H1 (cell line): ENCODE measurements at regions not wholly inside any gene's neighbourhood (a gene's known extent, or its start where the extent isn't known, plus 50 kb on each side); places are given as distances from the start of the nearest gene placed in this dataset.

ENCODE experiments used
- CTCF ChIA-PET: fragments of 300-600 bp; sonication (Branson Sonifier 250); formaldehyde crosslinking; loops from one replicate; lab custom pipeline; 2021; ENCODE audit not compliant: partially characterized antibody; lab: Charles Lee
- POLR2A ChIA-PET: fragments of 300-600 bp; sonication (Branson Sonifier 250); formaldehyde crosslinking; loops from one replicate; lab custom pipeline; 2021; ENCODE audit warnings: inconsistent platforms; ENCODE audit not compliant: partially characterized antibody; lab: Charles Lee
- DNase-seq, 2 experiments: peaks; one replicate each; pipeline versions ENCODE4 v3.0.0 to v3.0.0-alpha.2; 2010 to 2022; ENCODE audit warnings: low spot score in 2 of 2, low read depth in 1 of 2, mixed read lengths in 1 of 2
- FAIRE-seq: peaks from 2 replicates; lab custom pipeline; 2011; peaks lifted over from hg19 to GRCh38; lab: Jason Lieb, UNC
- H2AFZ ChIP-seq: 2 replicates; pipeline ENCODE4 v1.8.1; 2012; ENCODE audit warnings: low read length, inconsistent platforms
- H2AK5ac ChIP-seq: 2 replicates; pipeline ENCODE4 v1.6.1; 2013; ENCODE audit warnings: low read depth, low read length
- H2BK120ac ChIP-seq: replicated peaks from 2 replicates; pipeline ENCODE3; 2013; ENCODE audit warnings: low read depth, low read length, inconsistent platforms
- H2BK12ac ChIP-seq: 2 replicates; pipeline ENCODE4 v1.6.1; 2013; ENCODE audit warnings: low read depth, low read length
- H2BK15ac ChIP-seq: 2 replicates; pipeline ENCODE4 v1.6.1; 2013; ENCODE audit warnings: low read length
- H2BK20ac ChIP-seq: 2 replicates; pipeline ENCODE4 v1.6.1; 2013; ENCODE audit warnings: low read length
- H2BK5ac ChIP-seq: 2 replicates; pipeline ENCODE4 v1.6.1; 2013; ENCODE audit warnings: low read depth, low read length
- H3K14ac ChIP-seq: 2 replicates; pipeline ENCODE4 v1.6.1; 2013; ENCODE audit warnings: inconsistent platforms; ENCODE audit not compliant: insufficient read length
- H3K18ac ChIP-seq: 2 replicates; pipeline ENCODE4 v1.6.1; 2013; ENCODE audit warnings: low read length; ENCODE audit errors: extremely low read depth
- H3K23ac ChIP-seq: 2 replicates; pipeline ENCODE4 v1.6.1; 2013; ENCODE audit warnings: inconsistent platforms; ENCODE audit not compliant: insufficient read length
- H3K23me2 ChIP-seq: 2 replicates; pipeline ENCODE4 v1.6.1; 2013; ENCODE audit warnings: low read depth, low read length
- H3K27ac ChIP-seq: 2 replicates; pipeline ENCODE4 v1.6.1; 2011; ENCODE audit warnings: low read depth, low read length, inconsistent platforms
- H3K27me3 ChIP-seq, 4 experiments: replicated peaks in 1 of 4; 1 replicate in 1 of 4; 2 replicates in 3 of 4; pipeline versions ENCODE4 v1.6.1 to v1.8.1; 2011 to 2013; ENCODE audit warnings: low read length in 3 of 4, mild to moderate bottlenecking in 3 of 4, inconsistent platforms in 2 of 4, mixed read lengths in 2 of 4, moderate library complexity in 1 of 4; ENCODE audit not compliant: control insufficient read depth in 3 of 4, insufficient read depth in 3 of 4; ENCODE audit errors: extremely low read depth in 1 of 4
- H3K36me3 ChIP-seq, 4 experiments: 2 replicates each; pipeline versions ENCODE4 v1.6.1 to v1.8.1; 2011 to 2013; ENCODE audit warnings: mild to moderate bottlenecking in 4 of 4, low read length in 3 of 4, moderate library complexity in 2 of 4, control low read depth in 1 of 4, inconsistent platforms in 1 of 4; ENCODE audit not compliant: insufficient read depth in 4 of 4, control insufficient read depth in 2 of 4
- H3K4ac ChIP-seq: replicated peaks from 2 replicates; pipeline ENCODE3; 2013; ENCODE audit warnings: low read length, low read depth, mixed read lengths, inconsistent platforms; ENCODE audit not compliant: insufficient read length
- H3K4me1 ChIP-seq, 4 experiments: replicated peaks in 1 of 4; 1 replicate in 1 of 4; 2 replicates in 3 of 4; pipeline versions ENCODE4 v1.6.1 to v1.8.1; 2011 to 2013; ENCODE audit warnings: low read length in 3 of 4, inconsistent platforms in 2 of 4, mixed read lengths in 1 of 4; ENCODE audit not compliant: insufficient read depth in 4 of 4, control insufficient read depth in 3 of 4
- H3K4me2 ChIP-seq, 2 experiments: 2 replicates each; pipeline versions ENCODE4 v1.6.1 to v1.8.1; 2011 to 2013; ENCODE audit warnings: low read depth in 2 of 2, low read length in 2 of 2, control low read depth in 1 of 2, inconsistent platforms in 1 of 2, mild to moderate bottlenecking in 1 of 2; ENCODE audit not compliant: insufficient read depth in 1 of 2
- H3K4me3 ChIP-seq, 4 experiments: fragments of 200-600, 300-600 bp in 1 of 4; sonication (generic), shearing (Covaris generic), sonication (Bioruptor Twin) in 1 of 4; 2 replicates each; pipeline versions ENCODE4 v1.5.1 to v1.8.1; 2011 to 2016; ENCODE audit warnings: low read length in 4 of 4, low read depth in 3 of 4, control low read depth in 2 of 4, inconsistent platforms in 2 of 4, mild to moderate bottlenecking in 2 of 4, mixed read lengths in 1 of 4, moderate library complexity in 1 of 4; ENCODE audit not compliant: insufficient read depth in 2 of 4; ENCODE audit errors: extremely low read depth in 1 of 4
- H3K56ac ChIP-seq: replicated peaks from 2 replicates; pipeline ENCODE3; 2013; ENCODE audit warnings: low read depth, mild to moderate bottlenecking, mixed read lengths, low read length, inconsistent platforms; ENCODE audit not compliant: insufficient read length
- H3K79me1 ChIP-seq: 2 replicates; pipeline ENCODE4 v1.6.1; 2013; ENCODE audit warnings: low read depth, low read length, control low read depth
- H3K79me2 ChIP-seq, 2 experiments: 2 replicates each; pipeline versions ENCODE4 v1.6.1 to v1.8.1; 2012 to 2013; ENCODE audit warnings: low read length in 2 of 2, mild to moderate bottlenecking in 2 of 2, inconsistent platforms in 1 of 2; ENCODE audit not compliant: insufficient read depth in 2 of 2, control insufficient read depth in 1 of 2
- H3K9ac ChIP-seq, 4 experiments: replicated peaks in 1 of 4; 1 replicate in 1 of 4; 2 replicates in 3 of 4; pipeline versions ENCODE4 v1.6.1 to v1.8.1; 2011 to 2013; ENCODE audit warnings: low read depth in 3 of 4, low read length in 3 of 4, control low read depth in 2 of 4, mild to moderate bottlenecking in 2 of 4, moderate library complexity in 2 of 4, inconsistent platforms in 1 of 4; ENCODE audit errors: extremely low read depth in 1 of 4
- H3K9me3 ChIP-seq, 2 experiments: 2 replicates each; pipeline versions ENCODE4 v1.6.1 to v1.8.1; 2012 to 2013; ENCODE audit warnings: mild to moderate bottlenecking in 2 of 2, moderate library complexity in 2 of 2, control low read depth in 1 of 2, inconsistent platforms in 1 of 2, low read depth in 1 of 2, low read length in 1 of 2, mixed read lengths in 1 of 2; ENCODE audit not compliant: insufficient read depth in 2 of 2
- H4K20me1 ChIP-seq, 2 experiments: replicated peaks in 1 of 2; 2 replicates each; pipeline versions ENCODE3 to v1.8.1; 2011 to 2013; ENCODE audit warnings: inconsistent platforms in 2 of 2, low read length in 2 of 2, mild to moderate bottlenecking in 1 of 2; ENCODE audit not compliant: insufficient read depth in 2 of 2, control insufficient read depth in 1 of 2
- H4K5ac ChIP-seq: 2 replicates; pipeline ENCODE4 v1.6.1; 2013; ENCODE audit warnings: low read length, low read depth, mixed read lengths, inconsistent platforms; ENCODE audit not compliant: insufficient read length
- H4K8ac ChIP-seq: 2 replicates; pipeline ENCODE4 v1.8.0; 2013; ENCODE audit warnings: mild to moderate bottlenecking, moderate library complexity, low read length, inconsistent platforms; ENCODE audit not compliant: insufficient read depth; ENCODE audit errors: extremely low read depth
- H4K91ac ChIP-seq: replicated peaks from 2 replicates; pipeline ENCODE3; 2013; ENCODE audit warnings: low read length, mixed read lengths, inconsistent platforms; ENCODE audit not compliant: insufficient read length
- ATF3 ChIP-seq: IDR thresholded peaks from 2 replicates; pipeline ENCODE4 v1.6.1; 2011; ENCODE audit warnings: low read depth, mild to moderate bottlenecking, low read length; ENCODE audit not compliant: insufficient read depth
- CHD1 ChIP-seq: IDR thresholded peaks from 2 replicates; pipeline ENCODE4 v1.6.1; 2012; ENCODE audit warnings: low read depth, low read length, improper control_type of control experiment
- CHD2 ChIP-seq: IDR thresholded peaks from 2 replicates; pipeline ENCODE4 v1.6.1; 2012; ENCODE audit warnings: low read length, improper control_type of control experiment
- GTF2F1 ChIP-seq: IDR thresholded peaks from 2 replicates; pipeline ENCODE4 v1.6.1; 2012; ENCODE audit warnings: low read depth, low read length, improper control_type of control experiment, borderline replicate concordance
- JUND ChIP-seq: IDR thresholded peaks from 2 replicates; pipeline ENCODE4 v1.6.1; 2011; ENCODE audit warnings: mild to moderate bottlenecking, improper control_type of control experiment, low read length
- TBP ChIP-seq: IDR thresholded peaks from 2 replicates; pipeline ENCODE4 v1.6.1; 2011; ENCODE audit warnings: low read depth, low read length, improper control_type of control experiment
- ZNF274 ChIP-seq: IDR thresholded peaks from 2 replicates; pipeline ENCODE4 v1.7.0; 2012; ENCODE audit warnings: low read length, borderline replicate concordance; ENCODE audit errors: extremely low read depth
- WGBS, 2 experiments: shearing (Covaris generic) in 1 of 2; methylation state at CpG; one replicate each; pipeline versions ENCODE4 v1.1.6 to v1.1.7; 2013 to 2015; ENCODE audit warnings: low lambda C conversion rate in 2 of 2, mixed read lengths in 2 of 2, inconsistent platforms in 1 of 2, low coverage in 1 of 2, missing lambda C conversion rate in 1 of 2; ENCODE audit not compliant: insufficient replicate concordance in 2 of 2, insufficient coverage in 1 of 2, insufficient read length in 1 of 2; ENCODE audit errors: extremely low coverage in 1 of 2, missing lambda C conversion rate in 1 of 2; 5-methylcytosine and 5-hydroxymethylcytosine counted together

GRCh38 chr5:87114631-87115030, 153.1 kb upstream of the RASA1 start:
- H3K18ac ChIP-seq = no peak overlapping the region
- H3K79me1 ChIP-seq = no peaks in the 10 kb centered on the region
- H3K36me3 ChIP-seq = no peaks in the 10 kb centered on the region
- H4K91ac ChIP-seq = no peak overlapping the region
- DNase-seq = no peak
- H4K5ac ChIP-seq = no peak overlapping the region
- no peaks in the 10 kb centered on the region for H3K79me2 ChIP-seq
- 92% methylated on average over 4 of the region's 4 CpGs; no CpG with 5 or more reads in 1 of the 2 experiments for WGBS, 2 experiments
- no peak overlapping the region for H2BK5ac ChIP-seq
- no peak overlapping the region for H3K27ac ChIP-seq
- no peaks in the 10 kb centered on the region for H3K9me3 ChIP-seq
- peaks cover 2% of the 10 kb centered on the region; the same call in 1 of the 2 replicates for H3K23me2 ChIP-seq
- POLR2A ChIA-PET = no interaction called here
- no peak overlapping the region for H2AK5ac ChIP-seq
- H3K56ac ChIP-seq = no peak overlapping the region
- no peak overlapping the region for H2BK12ac ChIP-seq
- no peak overlapping the region for H2BK120ac ChIP-seq
- no peak overlapping the region for H3K4me3 ChIP-seq
- H3K14ac ChIP-seq = no peak overlapping the region
- no peak overlapping the region for H4K8ac ChIP-seq
- H2BK20ac ChIP-seq = no peak overlapping the region
- H2AFZ ChIP-seq = no peak overlapping the region
- H3K4me2 ChIP-seq = no peak overlapping the region
- no peak overlapping the region for H3K4ac ChIP-seq
- no peak overlapping the region for H2BK15ac ChIP-seq
- CTCF ChIA-PET = no interaction called here
- H3K27me3 ChIP-seq = no peaks in the 10 kb centered on the region
- H3K9ac ChIP-seq = no peak overlapping the region
- no peaks in the 10 kb centered on the region for H4K20me1 ChIP-seq
- FAIRE-seq = no peak
- no peak overlapping the region for H3K23ac ChIP-seq
- H3K4me1 ChIP-seq = no peaks in the 10 kb centered on the region
- TF ChIP-seq GTF2F1 (no peak), JUND (no peak), ATF3 (no peak), CHD2 (no peak), CHD1 (no peak), TBP (no peak), ZNF274 (no peak)
